Tibial nerve (tissue), 4 donors: ENCODE measurements at regions not wholly inside any gene's neighbourhood (a gene's known extent, or its start where the extent isn't known, plus 50 kb on each side); places are given as distances from the start of the nearest gene placed in this dataset.
A peak's percentile ranks its signal among the peaks of the same experiment; 100 is the strongest.
"Not testable (repeated sequence)": the region's sequence is repeated elsewhere in the genome, so short reads cannot be mapped to it uniquely, and the experiment has no call there.

Experiments
- DNase-seq, 2 donors: peaks; one replicate each; pipeline ENCODE4 v3.0.0-alpha.2; 2019; ENCODE audit warnings: low spot score in 2 of 2
- H3K27ac ChIP-seq, 4 donors: fragments of 200-600 bp; sonication (generic) in 3 of 4; one replicate each; pipeline ENCODE4 v1.5.1; 2017 to 2019; ENCODE audit warnings: mild to moderate bottlenecking in 1 of 4
- H3K27me3 ChIP-seq, 2 donors: fragments of 200-600 bp; sonication (generic) in 1 of 2; one replicate each; pipeline versions ENCODE4 v1.5.1 to v1.6.0; 2017 to 2019
- H3K36me3 ChIP-seq, 3 donors: fragments of 200-600 bp; sonication (generic); one replicate each; pipeline ENCODE4 v1.5.1; 2018 to 2019
- H3K4me1 ChIP-seq, 4 donors: fragments of 200-600 bp; sonication (generic) in 3 of 4; one replicate each; pipeline ENCODE4 v1.5.1; 2017 to 2019
- H3K4me3 ChIP-seq, 4 donors: fragments of 200-600 bp; sonication (generic) in 3 of 4; one replicate each; pipeline ENCODE4 v1.5.1; 2017 to 2019; ENCODE audit warnings: mild to moderate bottlenecking in 1 of 4, moderate library complexity in 1 of 4
- H3K9me3 ChIP-seq, 4 donors: fragments of 200-600 bp; sonication (generic) in 3 of 4; one replicate each; pipeline ENCODE4 v1.5.1; 2017 to 2019
- EP300 ChIP-seq, 2 donors: sonication (generic); formaldehyde crosslinking; IDR thresholded peaks; one replicate each; pipeline ENCODE4 v1.6.1; 2017; ENCODE audit warnings: antibody characterized with exemption in 2 of 2, mild to moderate bottlenecking in 1 of 2
- POLR2A ChIP-seq, 2 donors: fragments of 450-650 bp; IDR thresholded peaks; one replicate each; pipeline ENCODE4 v1.6.1; 2017; ENCODE audit warnings: antibody characterized with exemption in 2 of 2, mild to moderate bottlenecking in 2 of 2, moderate library complexity in 2 of 2
- WGBS, 2 donors: methylation state at CpG; one replicate each; pipeline ENCODE4 v1.1.5; 2018; 5-methylcytosine and 5-hydroxymethylcytosine counted together
- TF ChIP-seq, protein P1 (sequence below), 5 experiments: fragments of 200-600 bp in 3 of 5; fragments of 450-650 bp in 2 of 5; sonication (generic) in 3 of 5; IDR thresholded peaks; one replicate each; pipeline ENCODE4 v1.5.1; 2016 to 2019; ENCODE audit warnings: antibody characterized with exemption in 5 of 5, mild to moderate bottlenecking in 3 of 5, moderate library complexity in 2 of 5

DNA sequence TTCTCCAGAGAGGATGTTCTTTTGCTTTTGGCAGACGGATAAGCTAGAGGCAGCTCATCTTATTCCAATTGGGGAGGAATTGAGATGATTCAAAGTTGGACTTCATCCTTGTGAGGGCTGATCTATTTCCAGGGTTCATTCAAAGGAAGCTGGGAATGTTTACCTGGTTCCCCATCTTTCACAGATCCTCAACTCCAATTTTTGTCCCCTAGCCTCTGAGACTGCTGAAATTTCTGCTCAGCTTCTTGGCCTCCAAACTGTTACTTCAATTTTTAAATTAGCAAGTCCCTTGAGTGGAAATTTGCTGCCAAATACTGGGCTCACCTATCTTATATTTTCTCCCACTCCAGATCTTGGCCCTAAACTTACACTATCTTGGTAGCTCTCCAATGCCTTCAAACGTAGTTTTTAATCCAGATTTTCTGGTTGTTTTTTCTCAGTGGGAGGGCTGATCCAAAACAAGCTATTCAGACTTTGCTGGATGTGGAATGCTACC lies 93.9 kb upstream of the NEK6 start:
- peak overlapping the region in 2 of 4 donors; percentile 20 to 26 for H3K27ac ChIP-seq
- WGBS, 2 donors, result 44% methylated on average over 2 of the region's 2 CpGs
- no peak for DNase-seq

DNA sequence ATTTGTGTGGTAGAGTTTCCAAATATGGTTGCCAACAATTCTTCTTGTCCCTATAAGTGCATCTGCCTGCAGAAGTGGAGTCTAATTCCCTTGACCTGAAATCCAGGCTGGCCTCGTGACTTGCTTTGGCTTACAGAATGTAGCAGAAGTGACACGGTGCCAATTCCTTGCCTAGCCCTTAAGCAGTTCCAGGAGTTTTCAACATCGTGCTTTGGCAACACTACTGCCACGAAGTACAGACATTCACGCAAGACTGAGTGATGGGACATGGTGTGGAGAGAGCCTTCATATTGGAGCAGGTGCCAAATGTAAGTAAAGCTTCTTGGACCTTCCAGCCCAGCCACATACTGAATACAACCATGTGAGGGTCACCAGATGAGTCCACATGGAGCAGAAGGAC lies 92.9 kb upstream of the NEK6 start:
- Histone ChIP-seq H3K27me3 (no peaks in the 10 kb centered on the region), H3K9me3 (no peaks in the 10 kb centered on the region), H3K36me3 (no peaks in the 10 kb centered on the region), H3K27ac (no peak overlapping the region), H3K4me3 (no peak overlapping the region), H3K4me1 (peaks cover 0 to 13% (median 0%) of the 10 kb centered on the region in 4 donors)
- TF ChIP-seq POLR2A (IDR thresholded peaks at IDR 0.05) (no peak), EP300 (IDR thresholded peaks at IDR 0.05) (peak in 1 of 2 donors; percentile 50)
- DNase-seq, result peak; percentile 28 to 54
- WGBS, 2 donors, result 70 to 73% methylated on average over 5 of the region's 5 CpGs

More for the DNA sequence above, 93.9 kb upstream of the NEK6 start:
- Histone ChIP-seq H3K4me1 (peaks cover 0 to 13% (median 0%) of the 10 kb centered on the region in 4 donors), H3K4me3 (no peak overlapping the region), H3K27me3 (no peaks in the 10 kb centered on the region), H3K9me3 (peaks cover 0 to 9% (median 0%) of the 10 kb centered on the region in 4 donors), H3K36me3 (no peaks in the 10 kb centered on the region)
- TF ChIP-seq, protein P1, sequence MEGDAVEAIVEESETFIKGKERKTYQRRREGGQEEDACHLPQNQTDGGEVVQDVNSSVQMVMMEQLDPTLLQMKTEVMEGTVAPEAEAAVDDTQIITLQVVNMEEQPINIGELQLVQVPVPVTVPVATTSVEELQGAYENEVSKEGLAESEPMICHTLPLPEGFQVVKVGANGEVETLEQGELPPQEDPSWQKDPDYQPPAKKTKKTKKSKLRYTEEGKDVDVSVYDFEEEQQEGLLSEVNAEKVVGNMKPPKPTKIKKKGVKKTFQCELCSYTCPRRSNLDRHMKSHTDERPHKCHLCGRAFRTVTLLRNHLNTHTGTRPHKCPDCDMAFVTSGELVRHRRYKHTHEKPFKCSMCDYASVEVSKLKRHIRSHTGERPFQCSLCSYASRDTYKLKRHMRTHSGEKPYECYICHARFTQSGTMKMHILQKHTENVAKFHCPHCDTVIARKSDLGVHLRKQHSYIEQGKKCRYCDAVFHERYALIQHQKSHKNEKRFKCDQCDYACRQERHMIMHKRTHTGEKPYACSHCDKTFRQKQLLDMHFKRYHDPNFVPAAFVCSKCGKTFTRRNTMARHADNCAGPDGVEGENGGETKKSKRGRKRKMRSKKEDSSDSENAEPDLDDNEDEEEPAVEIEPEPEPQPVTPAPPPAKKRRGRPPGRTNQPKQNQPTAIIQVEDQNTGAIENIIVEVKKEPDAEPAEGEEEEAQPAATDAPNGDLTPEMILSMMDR (IDR thresholded peaks at IDR 0.05), result no peak
- TF ChIP-seq EP300 (IDR thresholded peaks at IDR 0.05) (no peak), POLR2A (IDR thresholded peaks at IDR 0.05) (no peak)

DNA sequence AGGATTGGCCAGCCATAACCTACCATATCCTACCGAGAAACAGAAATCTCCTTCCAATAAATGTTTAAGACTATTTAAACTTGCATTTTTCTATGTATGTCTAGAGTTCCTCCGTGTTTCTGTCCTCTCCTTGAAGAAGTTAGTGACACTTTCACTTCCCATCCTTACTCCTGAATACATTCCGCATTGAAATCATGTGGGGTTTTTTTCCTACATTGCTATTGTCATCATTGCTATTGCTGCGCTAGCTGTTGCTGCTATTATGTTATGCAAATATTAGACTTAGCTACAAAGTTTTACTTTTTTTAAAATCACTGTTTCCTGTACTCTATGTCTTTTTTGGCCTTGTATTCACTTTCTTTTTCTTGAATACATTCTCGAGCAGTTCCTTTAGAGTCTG lies 83.3 kb upstream of the NEK6 start:
- H3K36me3 ChIP-seq, result no peaks in the 10 kb centered on the region
- H3K27me3 ChIP-seq, result no peaks in the 10 kb centered on the region
- H3K4me1 ChIP-seq, result no peaks in the 10 kb centered on the region
- no peak for TF ChIP-seq POLR2A (IDR thresholded peaks at IDR 0.05)
- TF ChIP-seq, protein P1 (IDR thresholded peaks at IDR 0.05), result no peak
- TF ChIP-seq EP300 (IDR thresholded peaks at IDR 0.05), result no peak
- WGBS, 2 donors, result 67 to 74% methylated on average over 5 of the region's 5 CpGs
- no peak overlapping the region for H3K4me3 ChIP-seq
- H3K27ac ChIP-seq, result no peak overlapping the region
- peaks cover 0 to 9% (median 0%) of the 10 kb centered on the region in 4 donors for H3K9me3 ChIP-seq
- no peak for DNase-seq

DNA sequence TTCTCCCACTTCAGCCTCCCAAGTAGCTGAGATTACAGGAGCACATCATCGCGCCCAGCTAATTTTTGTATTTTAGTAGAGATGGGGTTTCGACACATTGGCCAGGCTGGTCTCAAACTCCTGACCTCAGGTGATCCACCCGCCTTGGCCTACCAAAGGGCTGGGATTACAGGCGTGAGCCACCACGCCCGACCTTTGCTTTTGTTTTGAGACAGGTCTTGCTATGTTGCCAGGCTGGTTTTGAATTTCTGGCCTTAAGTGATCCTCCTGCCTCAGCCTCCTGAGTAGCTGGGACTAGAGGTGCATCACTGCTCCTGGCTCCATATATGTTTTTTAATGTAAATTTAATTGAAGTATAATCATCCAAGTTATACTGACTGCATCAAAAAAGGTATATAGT lies 80.2 kb upstream of the NEK6 start:
- not testable (repeated sequence) for H3K4me3 ChIP-seq, DNase-seq, H3K4me1 ChIP-seq, H3K27me3 ChIP-seq, H3K9me3 ChIP-seq, H3K27ac ChIP-seq, H3K36me3 ChIP-seq
- WGBS, 2 donors, result 94 to 98% methylated on average over 7 of the region's 7 CpGs

DNA sequence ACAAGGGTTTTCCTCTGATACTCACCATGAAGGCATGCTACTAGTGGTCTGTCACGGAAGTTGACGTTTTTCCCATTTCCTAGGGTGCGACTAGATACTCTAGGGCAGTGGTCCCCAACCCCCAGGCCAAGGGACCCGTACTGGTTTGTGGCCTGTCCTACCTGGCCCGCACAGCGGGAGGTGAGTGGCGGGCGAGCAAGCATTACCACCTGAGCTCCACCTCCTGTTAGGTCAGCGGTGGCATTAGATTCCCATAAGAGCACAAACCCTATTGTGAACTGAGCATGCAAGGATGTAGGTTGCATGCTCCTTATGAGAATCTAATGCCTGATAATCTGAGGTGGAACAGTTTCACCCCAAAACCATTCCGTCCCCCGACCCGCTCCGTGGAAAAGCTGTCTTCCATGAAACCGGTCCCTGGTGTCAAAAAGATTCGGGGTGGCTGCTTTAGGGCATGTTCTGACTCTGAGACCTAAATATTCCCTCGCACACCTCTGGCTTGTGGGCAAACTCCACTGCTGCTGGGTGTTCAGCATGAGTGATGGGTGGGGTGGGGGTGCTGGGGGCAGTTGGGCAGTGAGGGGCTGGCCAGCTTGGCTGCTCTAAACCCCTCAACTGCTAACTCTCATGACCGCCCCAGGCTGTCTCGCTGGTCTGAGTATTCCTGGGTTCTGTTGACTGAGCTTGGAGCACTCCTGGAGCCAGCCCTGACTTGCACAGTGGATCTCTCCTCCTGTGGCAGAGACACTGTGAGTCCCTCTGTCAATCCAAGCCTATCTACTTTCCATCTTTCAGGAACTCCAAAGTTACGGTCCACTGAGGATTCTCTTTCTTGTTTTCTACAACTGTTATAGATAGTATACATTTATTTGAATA lies 78.3 kb upstream of the NEK6 start:
- Histone ChIP-seq H3K9me3 (no peaks in the 10 kb centered on the region), H3K4me1 (peaks cover 0 to 9% (median 0%) of the 10 kb centered on the region in 4 donors), H3K27ac (no peak overlapping the region), H3K36me3 (no peaks in the 10 kb centered on the region), H3K4me3 (no peak overlapping the region), H3K27me3 (peaks cover 0 to 6% of the 10 kb centered on the region in 2 donors)
- WGBS, 2 donors, result 93% methylated on average over 18 to 19 of the region's 19 CpGs
- TF ChIP-seq POLR2A (IDR thresholded peaks at IDR 0.05), result no peak
- TF ChIP-seq, protein P1 (IDR thresholded peaks at IDR 0.05), result no peak
- no peak for TF ChIP-seq EP300 (IDR thresholded peaks at IDR 0.05)
- DNase-seq, result no peak

DNA sequence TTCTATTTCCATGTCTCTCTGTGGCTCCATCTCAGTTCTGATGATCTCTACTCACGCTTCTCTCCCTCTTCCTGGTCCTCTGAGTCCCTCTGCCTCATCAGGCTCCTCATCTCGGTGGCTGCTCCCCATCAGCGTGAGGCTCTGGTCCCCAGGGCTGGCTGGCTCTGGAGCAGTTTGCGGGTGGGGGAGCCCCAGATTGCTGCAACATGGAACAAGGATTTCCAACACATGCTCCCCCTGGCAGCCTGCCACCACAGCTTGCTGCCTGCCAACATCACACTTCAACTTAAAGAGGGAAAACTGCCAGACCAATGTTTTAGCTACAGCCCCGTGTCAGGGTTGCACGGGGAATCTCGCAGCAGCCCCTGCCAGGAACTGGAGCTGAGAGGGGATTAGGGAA lies 77.2 kb upstream of the NEK6 start:
- Histone ChIP-seq H3K36me3 (no peaks in the 10 kb centered on the region), H3K4me1 (peaks cover 0 to 9% (median 0%) of the 10 kb centered on the region in 4 donors), H3K4me3 (no peak overlapping the region), H3K9me3 (no peaks in the 10 kb centered on the region), H3K27me3 (peaks cover 0 to 6% of the 10 kb centered on the region in 2 donors), H3K27ac (no peak overlapping the region)
- peak; percentile 46 to 48 for DNase-seq
- TF ChIP-seq POLR2A (IDR thresholded peaks at IDR 0.05) (no peak), EP300 (IDR thresholded peaks at IDR 0.05) (no peak)
- TF ChIP-seq, protein P1 (IDR thresholded peaks at IDR 0.05), result no peak
- WGBS, 2 donors, result 11% methylated on average over 7 of the region's 7 CpGs
